D721Med (cell line): ENCODE measurements at regions not wholly inside any gene's neighbourhood (a gene's known extent, or its start where the extent isn't known, plus 50 kb on each side); places are given as distances from the start of the nearest gene placed in this dataset.

Experiments used
- DNase-seq: peaks from one replicate; pipeline ENCODE4 v3.0.0; 2011; ENCODE audit warnings: low spot score; ENCODE audit not compliant: insufficient read length
- FAIRE-seq: peaks from 2 replicates; lab custom pipeline; 2011; peaks lifted over from hg19 to GRCh38; lab: Jason Lieb, UNC
- TF ChIP-seq, protein P1 (sequence below): IDR thresholded peaks from 2 replicates; pipeline ENCODE4 v1.5.1; 2012; ENCODE audit warnings: mild to moderate bottlenecking, control low read depth; ENCODE audit not compliant: insufficient read depth; ENCODE audit errors: missing control alignments

DNA sequence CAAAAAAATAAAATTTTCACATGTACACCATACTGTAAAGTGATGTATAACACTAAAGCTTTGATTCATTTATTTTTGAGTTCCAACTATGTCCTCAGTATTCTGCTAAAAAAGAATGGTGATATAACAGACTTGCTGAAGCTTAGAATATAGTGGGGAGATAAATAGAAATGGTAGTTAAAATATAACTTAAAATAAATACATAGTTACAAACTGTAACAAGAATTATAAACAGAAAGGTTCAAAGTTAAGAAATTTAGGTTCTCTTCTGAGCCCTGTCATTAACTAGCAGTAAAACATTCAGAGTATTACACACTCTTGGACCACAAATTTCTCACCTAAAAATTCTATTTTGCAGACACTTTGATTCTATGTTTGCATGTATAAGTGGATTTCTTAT lies 392.1 kb downstream of the ANXA1 start:
- no peak for FAIRE-seq
- DNase-seq, result no peak
- TF ChIP-seq, protein P1, sequence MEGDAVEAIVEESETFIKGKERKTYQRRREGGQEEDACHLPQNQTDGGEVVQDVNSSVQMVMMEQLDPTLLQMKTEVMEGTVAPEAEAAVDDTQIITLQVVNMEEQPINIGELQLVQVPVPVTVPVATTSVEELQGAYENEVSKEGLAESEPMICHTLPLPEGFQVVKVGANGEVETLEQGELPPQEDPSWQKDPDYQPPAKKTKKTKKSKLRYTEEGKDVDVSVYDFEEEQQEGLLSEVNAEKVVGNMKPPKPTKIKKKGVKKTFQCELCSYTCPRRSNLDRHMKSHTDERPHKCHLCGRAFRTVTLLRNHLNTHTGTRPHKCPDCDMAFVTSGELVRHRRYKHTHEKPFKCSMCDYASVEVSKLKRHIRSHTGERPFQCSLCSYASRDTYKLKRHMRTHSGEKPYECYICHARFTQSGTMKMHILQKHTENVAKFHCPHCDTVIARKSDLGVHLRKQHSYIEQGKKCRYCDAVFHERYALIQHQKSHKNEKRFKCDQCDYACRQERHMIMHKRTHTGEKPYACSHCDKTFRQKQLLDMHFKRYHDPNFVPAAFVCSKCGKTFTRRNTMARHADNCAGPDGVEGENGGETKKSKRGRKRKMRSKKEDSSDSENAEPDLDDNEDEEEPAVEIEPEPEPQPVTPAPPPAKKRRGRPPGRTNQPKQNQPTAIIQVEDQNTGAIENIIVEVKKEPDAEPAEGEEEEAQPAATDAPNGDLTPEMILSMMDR, result no peak

DNA sequence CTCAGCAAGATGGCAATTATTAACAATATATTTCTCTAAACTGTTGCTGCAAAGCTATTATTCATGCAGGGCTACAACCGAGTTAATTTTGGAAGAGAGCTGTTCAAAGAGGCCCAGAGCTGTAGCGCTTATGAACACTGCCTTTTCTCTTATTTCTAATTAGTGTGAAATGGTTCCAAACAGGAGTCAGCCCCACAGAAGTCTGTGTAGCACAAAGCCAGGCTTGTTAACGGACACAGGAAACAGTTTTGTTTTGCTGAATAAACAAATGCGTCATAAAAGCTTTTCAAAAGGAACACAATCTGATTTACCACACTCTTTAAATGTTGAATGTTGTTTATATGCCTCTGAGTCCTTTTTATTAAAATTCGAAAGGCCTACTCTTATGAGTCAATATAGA lies 396.5 kb downstream of the ANXA1 start:
- TF ChIP-seq, protein P1, result no peak
- FAIRE-seq, result no peak
- DNase-seq, result no peak

DNA sequence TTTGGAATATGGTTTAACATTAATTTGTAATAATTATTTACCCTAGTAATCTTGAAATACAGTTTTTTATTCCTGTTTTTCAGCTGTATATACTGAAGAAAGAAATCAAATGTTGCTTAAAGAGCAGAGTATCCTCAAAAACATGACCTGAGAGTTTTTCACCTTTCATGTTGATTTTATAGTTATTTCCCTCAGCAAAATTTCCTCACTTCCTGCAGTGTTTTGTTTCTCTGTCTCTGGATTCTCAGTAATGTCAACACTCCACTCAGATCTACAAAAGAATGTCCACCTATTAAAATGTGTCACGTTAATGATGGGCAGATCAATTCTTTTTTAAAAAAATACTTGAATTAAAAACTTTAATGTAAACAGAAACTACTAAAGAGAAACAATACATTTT lies 398.3 kb downstream of the ANXA1 start:
- TF ChIP-seq, protein P1, result no peak
- FAIRE-seq (no peak), DNase-seq (no peak)

DNA sequence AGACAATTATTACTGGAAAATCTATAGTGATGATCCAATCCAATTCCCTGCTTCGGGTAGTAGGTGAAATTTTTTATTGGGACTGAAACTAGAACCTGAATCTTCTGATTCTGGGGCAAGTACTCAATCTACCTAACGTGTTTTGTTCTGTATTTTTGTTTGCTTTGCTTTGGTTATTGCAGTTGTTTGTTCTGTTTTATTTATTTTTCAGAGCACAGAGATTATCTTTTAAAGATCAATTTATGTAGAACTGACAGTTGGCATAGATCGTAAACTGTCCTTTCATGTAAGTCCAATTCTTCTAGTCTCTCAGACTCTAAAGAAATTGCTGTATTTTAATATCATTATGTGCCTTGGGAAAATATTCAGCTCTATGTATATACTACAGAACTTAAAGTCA lies 401.6 kb downstream of the ANXA1 start:
- DNase-seq (no peak), FAIRE-seq (no peak)
- TF ChIP-seq, protein P1, result no peak

DNA sequence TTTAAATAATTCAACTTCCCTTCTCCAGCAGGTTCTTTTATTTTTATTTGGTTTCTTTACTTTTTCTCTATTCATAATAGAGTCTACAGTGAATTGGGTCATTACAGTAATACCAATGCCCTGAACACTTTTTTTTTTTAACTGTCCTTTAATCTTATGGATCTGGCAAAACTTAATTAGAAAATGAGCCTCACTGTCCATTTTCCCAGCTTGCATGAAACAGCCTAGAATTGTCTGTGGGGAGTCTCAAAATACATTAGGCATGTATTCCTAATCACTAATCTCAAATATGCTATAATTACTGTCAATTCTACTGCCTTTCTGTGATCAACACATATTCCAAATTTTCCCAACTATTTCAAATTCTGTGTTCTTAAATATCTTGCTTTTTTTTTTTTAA lies 406.8 kb downstream of the ANXA1 start:
- TF ChIP-seq, protein P1, result no peak
- DNase-seq (no peak), FAIRE-seq (no peak)

DNA sequence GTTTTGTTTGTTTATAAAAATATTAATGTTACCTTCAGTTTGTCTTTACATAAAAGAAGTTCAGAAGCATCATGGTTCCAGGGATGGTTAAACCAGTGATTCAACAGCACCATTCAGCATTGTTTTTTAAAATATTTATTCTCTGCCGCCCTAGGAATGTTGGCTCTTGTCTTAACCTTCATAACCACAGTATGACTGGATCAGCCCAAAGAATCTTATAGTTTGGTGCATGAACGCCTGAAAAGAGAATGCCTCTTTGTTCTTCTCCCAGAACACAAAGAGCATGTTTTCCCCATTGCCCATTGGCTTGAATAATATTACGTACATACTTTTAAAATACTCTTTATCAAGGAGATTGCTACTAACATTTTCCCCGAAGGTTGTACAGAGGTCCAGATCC lies 413.4 kb downstream of the ANXA1 start:
- TF ChIP-seq, protein P1, result no peak
- FAIRE-seq (no peak), DNase-seq (no peak)

DNA sequence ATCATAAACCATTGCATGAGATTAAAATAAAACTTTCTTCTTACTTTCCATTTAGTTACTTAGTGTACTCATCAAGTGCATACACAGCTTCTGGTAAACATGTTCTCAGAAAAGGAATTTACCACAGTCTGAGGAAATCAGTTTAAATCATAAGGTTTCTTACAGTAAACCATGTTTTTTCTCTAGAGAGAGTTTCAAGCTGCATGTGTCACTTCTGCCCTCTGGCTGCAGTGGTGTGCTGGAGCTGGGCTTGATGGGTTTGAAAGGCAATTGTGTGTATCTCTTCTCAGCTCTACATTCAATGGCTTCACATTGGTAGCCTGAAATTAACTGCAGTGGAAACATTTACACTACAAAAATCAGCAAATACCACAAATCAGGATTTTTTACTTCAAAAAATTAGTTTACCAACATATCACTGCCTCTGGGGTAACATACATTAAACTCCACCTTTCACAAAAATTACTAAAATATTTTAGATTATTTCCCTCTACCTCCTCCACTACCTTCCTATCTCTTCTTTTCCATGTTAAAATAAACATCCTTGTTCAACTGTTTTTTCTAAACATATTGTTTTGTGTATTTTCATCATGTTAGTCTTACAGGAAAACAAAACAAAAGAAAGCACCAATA lies 414.3 kb downstream of the ANXA1 start:
- TF ChIP-seq, protein P1, result peak; percentile 64
- FAIRE-seq (peak; percentile 71), DNase-seq (no peak)
